ENCODE measurements at regions not wholly inside any gene's neighbourhood (a gene's known extent, or its start where the extent isn't known, plus 50 kb on each side); places are given as distances from the start of the nearest gene placed in this dataset.

DNA sequence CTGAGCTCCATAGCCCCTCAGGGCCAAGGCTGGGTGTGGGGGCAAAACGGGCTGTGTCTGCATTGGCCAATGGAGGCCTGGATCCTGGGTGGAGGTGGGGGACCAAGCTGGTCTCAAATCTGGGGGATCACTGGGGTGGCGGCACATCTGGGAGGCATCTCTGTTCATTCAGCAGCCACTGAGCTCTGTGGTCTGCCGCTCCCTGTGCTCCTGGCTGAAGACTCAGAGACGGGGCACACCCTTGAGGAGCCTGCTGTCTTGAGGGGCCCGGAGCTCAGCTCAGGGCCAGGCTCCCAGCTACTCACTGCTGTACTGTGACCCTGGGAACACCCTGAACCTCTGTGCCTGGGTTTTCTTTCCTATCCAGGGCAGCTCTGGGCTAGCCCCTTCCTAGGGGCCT is 90.3 kb upstream of the WNT4 start:
- H3K4me3 ChIP-seq (ENCODE audit: control insufficient read depth, low read depth, low read length), result no peak overlapping the region
- TF ChIP-seq, protein P1, sequence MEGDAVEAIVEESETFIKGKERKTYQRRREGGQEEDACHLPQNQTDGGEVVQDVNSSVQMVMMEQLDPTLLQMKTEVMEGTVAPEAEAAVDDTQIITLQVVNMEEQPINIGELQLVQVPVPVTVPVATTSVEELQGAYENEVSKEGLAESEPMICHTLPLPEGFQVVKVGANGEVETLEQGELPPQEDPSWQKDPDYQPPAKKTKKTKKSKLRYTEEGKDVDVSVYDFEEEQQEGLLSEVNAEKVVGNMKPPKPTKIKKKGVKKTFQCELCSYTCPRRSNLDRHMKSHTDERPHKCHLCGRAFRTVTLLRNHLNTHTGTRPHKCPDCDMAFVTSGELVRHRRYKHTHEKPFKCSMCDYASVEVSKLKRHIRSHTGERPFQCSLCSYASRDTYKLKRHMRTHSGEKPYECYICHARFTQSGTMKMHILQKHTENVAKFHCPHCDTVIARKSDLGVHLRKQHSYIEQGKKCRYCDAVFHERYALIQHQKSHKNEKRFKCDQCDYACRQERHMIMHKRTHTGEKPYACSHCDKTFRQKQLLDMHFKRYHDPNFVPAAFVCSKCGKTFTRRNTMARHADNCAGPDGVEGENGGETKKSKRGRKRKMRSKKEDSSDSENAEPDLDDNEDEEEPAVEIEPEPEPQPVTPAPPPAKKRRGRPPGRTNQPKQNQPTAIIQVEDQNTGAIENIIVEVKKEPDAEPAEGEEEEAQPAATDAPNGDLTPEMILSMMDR (IDR thresholded peaks at IDR 0.05; ENCODE audit: control insufficient read depth, insufficient read depth, low read depth, low read length, missing control alignments), result no peak
- no peak for DNase-seq (ENCODE audit: low read depth)

DNA sequence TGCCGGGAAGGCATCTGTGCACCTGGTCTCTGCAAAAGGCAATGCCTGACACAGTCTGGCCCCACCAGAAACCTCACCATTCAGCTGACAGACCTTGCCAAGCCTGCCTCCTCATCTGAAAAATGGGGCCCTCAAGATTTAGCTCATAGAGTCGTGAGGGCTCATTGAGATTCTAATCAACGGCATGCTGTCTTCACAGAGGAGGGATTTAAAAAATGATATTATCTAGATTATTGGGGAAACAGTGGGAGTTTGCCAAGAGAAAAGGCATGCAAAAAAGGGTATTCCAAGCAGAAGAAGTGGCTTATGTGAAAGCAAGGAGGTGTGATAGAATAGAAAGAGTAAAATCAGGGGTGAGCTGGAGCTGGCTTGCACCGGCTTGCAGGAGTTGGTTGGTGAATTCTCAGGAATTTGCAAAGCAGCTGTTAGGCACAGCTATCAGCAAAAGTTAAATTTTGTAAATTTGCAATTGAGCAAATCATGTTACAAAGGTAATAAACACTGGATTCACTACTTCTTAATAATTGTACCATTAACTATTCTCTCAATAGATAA is 91.7 kb upstream of the WNT4 start:
- no peak for DNase-seq (ENCODE audit: low read depth)
- H3K4me3 ChIP-seq (ENCODE audit: control insufficient read depth, low read depth, low read length), result no peak overlapping the region
- TF ChIP-seq, protein P1 (IDR thresholded peaks at IDR 0.05; ENCODE audit: control insufficient read depth, insufficient read depth, low read depth, low read length, missing control alignments), result no peak

DNA sequence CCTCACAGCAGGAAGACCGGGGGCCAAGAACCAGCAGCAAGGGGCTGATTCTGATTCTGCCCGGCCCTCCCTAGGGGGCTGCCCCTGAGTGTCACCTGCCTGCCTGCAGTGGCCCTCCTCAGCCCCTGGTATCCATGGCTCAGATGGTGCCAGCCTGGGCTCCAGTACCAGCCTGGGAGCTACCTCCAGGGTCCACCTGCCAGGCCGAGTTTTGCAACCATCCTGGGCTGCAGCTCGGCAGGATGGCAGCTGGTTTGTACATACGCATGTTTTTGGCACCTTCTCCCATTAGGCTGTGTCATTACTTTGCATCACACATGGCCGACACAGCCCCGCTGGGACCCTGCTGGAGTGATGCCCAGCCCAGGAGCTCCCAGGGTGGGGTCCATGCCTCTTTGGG is 93.3 kb upstream of the WNT4 start:
- no peak overlapping the region for H3K4me3 ChIP-seq (ENCODE audit: control insufficient read depth, low read depth, low read length)
- TF ChIP-seq, protein P1 (IDR thresholded peaks at IDR 0.05; ENCODE audit: control insufficient read depth, insufficient read depth, low read depth, low read length, missing control alignments), result no peak
- no peak for DNase-seq (ENCODE audit: low read depth)

DNA sequence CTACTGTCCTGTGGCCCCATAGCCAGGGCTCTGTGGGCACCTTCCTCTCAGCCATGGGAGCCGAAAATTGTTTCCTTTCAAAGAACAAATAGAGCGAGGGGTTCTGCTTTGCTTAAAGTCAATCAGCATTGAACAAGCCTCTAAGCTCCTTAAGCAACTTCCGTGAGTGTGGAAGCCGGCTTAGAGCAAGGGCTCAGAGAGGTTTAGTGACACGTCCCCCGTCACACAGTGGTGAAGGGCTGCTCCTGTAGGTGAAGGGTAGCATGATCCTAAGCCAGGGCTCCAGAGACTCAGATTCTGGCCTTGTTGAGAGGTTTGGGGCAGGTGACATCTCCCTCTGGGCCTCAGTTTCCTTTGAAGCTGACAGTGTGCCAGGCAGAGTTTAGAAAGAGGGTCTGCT is 94.0 kb upstream of the WNT4 start:
- DNase-seq (ENCODE audit: low read depth), result no peak
- H3K4me3 ChIP-seq (ENCODE audit: control insufficient read depth, low read depth, low read length), result no peak overlapping the region
- TF ChIP-seq, protein P1 (IDR thresholded peaks at IDR 0.05; ENCODE audit: control insufficient read depth, insufficient read depth, low read depth, low read length, missing control alignments), result no peak

DNA sequence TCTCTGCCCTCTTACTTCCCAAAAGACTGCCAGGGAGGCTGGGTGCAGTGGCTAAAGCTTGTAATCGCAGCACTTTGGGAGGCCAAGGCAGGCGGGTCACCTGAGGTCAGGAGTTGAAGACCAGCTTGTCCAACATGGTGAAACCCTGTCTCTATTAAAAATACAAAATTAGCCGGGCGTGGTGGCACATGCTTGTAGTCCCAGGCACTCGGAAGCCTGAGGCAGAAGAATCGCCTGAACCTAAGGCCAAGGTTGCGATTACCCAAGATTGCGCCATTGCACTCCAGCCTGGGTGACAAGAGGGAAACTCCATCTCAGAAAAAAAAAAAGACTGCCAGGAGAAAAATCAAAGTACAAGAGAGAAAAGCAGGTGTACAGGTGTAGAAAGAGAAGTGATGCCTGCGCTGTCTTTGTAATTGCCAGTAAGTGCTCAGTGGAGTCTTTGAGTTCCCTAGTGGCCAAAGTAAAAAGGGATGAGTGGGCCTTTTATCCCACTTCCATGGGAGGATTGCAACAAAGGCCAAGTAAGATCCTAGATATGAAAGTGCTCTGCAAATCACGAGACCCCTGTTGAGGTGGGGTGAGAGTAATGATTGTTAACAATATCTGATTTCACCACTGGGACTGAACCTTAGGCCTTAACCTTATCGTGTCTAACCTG is 94.7 kb upstream of the WNT4 start:
- H3K4me3 ChIP-seq (ENCODE audit: control insufficient read depth, low read depth, low read length), result no peak overlapping the region
- no peak for DNase-seq (ENCODE audit: low read depth)
- TF ChIP-seq, protein P1 (IDR thresholded peaks at IDR 0.05; ENCODE audit: control insufficient read depth, insufficient read depth, low read depth, low read length, missing control alignments), result no peak

DNA sequence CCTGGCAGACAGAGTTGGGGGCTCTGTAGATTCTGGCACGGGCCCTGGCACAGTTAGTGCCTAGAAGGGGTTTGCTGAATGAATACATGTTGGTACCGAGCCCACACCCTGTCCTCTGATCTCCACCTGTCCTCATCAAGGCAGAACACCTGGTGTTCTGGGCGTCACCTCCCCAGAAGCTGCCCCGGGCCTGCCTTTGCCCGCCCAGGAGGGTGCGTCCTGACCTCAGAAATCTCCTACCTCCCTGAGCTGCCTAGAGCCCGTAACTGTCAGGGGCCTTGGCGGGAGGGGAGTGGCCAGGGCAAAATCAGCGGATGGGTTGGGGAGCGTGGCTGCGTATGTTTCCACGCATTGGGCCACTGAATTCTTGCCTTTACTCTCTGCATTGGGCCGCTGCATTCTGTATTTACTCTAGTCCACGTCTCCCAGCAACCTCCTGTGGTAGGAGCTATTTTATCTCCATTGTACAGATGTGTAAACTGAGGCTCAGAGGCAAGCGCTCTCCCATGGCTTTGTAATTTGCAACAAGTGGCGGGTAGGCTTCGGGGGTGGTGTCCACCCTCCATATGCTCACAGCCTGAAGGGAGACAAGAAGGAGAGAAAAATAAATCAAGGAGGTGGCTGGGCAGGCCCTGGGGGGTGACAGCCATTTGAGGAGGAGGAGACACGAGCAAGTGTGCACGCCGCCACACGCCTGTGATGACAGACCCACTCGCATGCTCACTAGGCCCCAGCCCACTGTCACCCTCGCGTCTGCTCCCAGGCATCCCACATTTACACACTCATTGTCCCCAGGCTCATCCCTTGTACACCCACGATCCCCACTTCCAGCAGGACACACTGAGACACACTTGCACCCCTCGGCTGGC is 95.7 kb upstream of the WNT4 start:
- no peak for DNase-seq (ENCODE audit: low read depth)
- TF ChIP-seq, protein P1 (IDR thresholded peaks at IDR 0.05; ENCODE audit: control insufficient read depth, insufficient read depth, low read depth, low read length, missing control alignments), result no peak
- no peak overlapping the region for H3K4me3 ChIP-seq (ENCODE audit: control insufficient read depth, low read depth, low read length)
